ENCODE measurements at regions not wholly inside any gene's neighbourhood (a gene's known extent, or its start where the extent isn't known, plus 50 kb on each side); places are given as distances from the start of the nearest gene placed in this dataset.
A peak's percentile ranks its signal among the peaks of the same experiment; 100 is the strongest.

- no peaks in the 10 kb centered on the region for H3K9me3 ChIP-seq (ENCODE audit: severe bottlenecking)
- H3K36me3 ChIP-seq (ENCODE audit: low read depth) = no peaks in the 10 kb centered on the region
- no peak for TF ChIP-seq CTCF (IDR thresholded peaks at IDR 0.05; ENCODE audit: poor library complexity, severe bottlenecking)
- H3K27ac ChIP-seq (ENCODE audit: poor library complexity, severe bottlenecking) = peak overlapping the region; percentile 31
- no peaks in the 10 kb centered on the region for H3K27me3 ChIP-seq (ENCODE audit: insufficient read depth, poor library complexity, severe bottlenecking)
- H3K4me3 ChIP-seq (ENCODE audit: severe bottlenecking) = no peak overlapping the region
- ATAC-seq (ENCODE audit: low read depth) = peak; percentile 2; the same call in 2 of the 3 replicates
- peaks cover 23% of the 10 kb centered on the region for H3K4me1 ChIP-seq (ENCODE audit: insufficient read depth, poor library complexity, severe bottlenecking)
- no peak for DNase-seq (ENCODE audit: low spot score)
Observed at GRCh38 chr15:70526974-70527325, 236.4 kb downstream of the UACA start.

- ATAC-seq (ENCODE audit: low read depth) (peak; percentile 88), DNase-seq (ENCODE audit: low spot score) (peak; percentile 96)
- Histone ChIP-seq H3K36me3 (ENCODE audit: low read depth) (no peaks in the 10 kb centered on the region), H3K4me3 (ENCODE audit: severe bottlenecking) (no peak overlapping the region), H3K27me3 (ENCODE audit: insufficient read depth, poor library complexity, severe bottlenecking) (no peaks in the 10 kb centered on the region), H3K27ac (ENCODE audit: poor library complexity, severe bottlenecking) (peak overlapping the region; percentile 31), H3K9me3 (ENCODE audit: severe bottlenecking) (no peaks in the 10 kb centered on the region), H3K4me1 (ENCODE audit: insufficient read depth, poor library complexity, severe bottlenecking) (peaks cover 23% of the 10 kb centered on the region)
- TF ChIP-seq CTCF (IDR thresholded peaks at IDR 0.05; ENCODE audit: poor library complexity, severe bottlenecking) = no peak
Observed at GRCh38 chr15:70526221-70526973, 237.0 kb downstream of the UACA start.

GRCh38 chr15:70525551-70525950 lies 237.8 kb downstream of the UACA start:
- no peak for ATAC-seq (ENCODE audit: low read depth)

GRCh38 chr15:70524470-70524869 lies 238.9 kb downstream of the UACA start:
- Histone ChIP-seq H3K4me3 (ENCODE audit: severe bottlenecking) (no peak overlapping the region), H3K4me1 (ENCODE audit: insufficient read depth, poor library complexity, severe bottlenecking) (peaks cover 23% of the 10 kb centered on the region), H3K27ac (ENCODE audit: poor library complexity, severe bottlenecking) (no peak overlapping the region), H3K36me3 (ENCODE audit: low read depth) (no peaks in the 10 kb centered on the region), H3K27me3 (ENCODE audit: insufficient read depth, poor library complexity, severe bottlenecking) (no peaks in the 10 kb centered on the region), H3K9me3 (ENCODE audit: severe bottlenecking) (no peaks in the 10 kb centered on the region)
- no peak for TF ChIP-seq CTCF (IDR thresholded peaks at IDR 0.05; ENCODE audit: poor library complexity, severe bottlenecking)
- peak; percentile 19 for DNase-seq (ENCODE audit: low spot score)
- no peak for ATAC-seq (ENCODE audit: low read depth)

More at GRCh38 chr15:70525551-70525950, 237.8 kb downstream of the UACA start:
- no peak for TF ChIP-seq CTCF (IDR thresholded peaks at IDR 0.05; ENCODE audit: poor library complexity, severe bottlenecking)
- H3K4me3 ChIP-seq (ENCODE audit: severe bottlenecking) = no peak overlapping the region
- no peaks in the 10 kb centered on the region for H3K36me3 ChIP-seq (ENCODE audit: low read depth)
- H3K4me1 ChIP-seq (ENCODE audit: insufficient read depth, poor library complexity, severe bottlenecking) = peaks cover 23% of the 10 kb centered on the region
- DNase-seq (ENCODE audit: low spot score) = no peak
- H3K9me3 ChIP-seq (ENCODE audit: severe bottlenecking) = no peaks in the 10 kb centered on the region
- H3K27ac ChIP-seq (ENCODE audit: poor library complexity, severe bottlenecking) = peak overlapping the region; percentile 31
- H3K27me3 ChIP-seq (ENCODE audit: insufficient read depth, poor library complexity, severe bottlenecking) = no peaks in the 10 kb centered on the region

GRCh38 chr15:70523616-70524015 lies 239.7 kb downstream of the UACA start:
- H3K27ac ChIP-seq (ENCODE audit: poor library complexity, severe bottlenecking) = no peak overlapping the region
- H3K4me3 ChIP-seq (ENCODE audit: severe bottlenecking) = no peak overlapping the region
- peak; percentile 29 for DNase-seq (ENCODE audit: low spot score)
- no peaks in the 10 kb centered on the region for H3K36me3 ChIP-seq (ENCODE audit: low read depth)
- TF ChIP-seq CTCF (IDR thresholded peaks at IDR 0.05; ENCODE audit: poor library complexity, severe bottlenecking) = no peak
- peaks cover 23% of the 10 kb centered on the region for H3K4me1 ChIP-seq (ENCODE audit: insufficient read depth, poor library complexity, severe bottlenecking)
- H3K9me3 ChIP-seq (ENCODE audit: severe bottlenecking) = no peaks in the 10 kb centered on the region
- no peak for ATAC-seq (ENCODE audit: low read depth)
- H3K27me3 ChIP-seq (ENCODE audit: insufficient read depth, poor library complexity, severe bottlenecking) = no peaks in the 10 kb centered on the region
